Esophagus squamous epithelium (tissue), 5 donors: ENCODE measurements at regions not wholly inside any gene's neighbourhood (a gene's known extent, or its start where the extent isn't known, plus 50 kb on each side); places are given as distances from the start of the nearest gene placed in this dataset.

Experiments used
- DNase-seq: peaks from one replicate; lab custom pipeline; 2025; lab: John Stamatoyannopoulos, UW
- H3K27ac ChIP-seq, 4 donors: fragments of 200-600 bp; sonication (generic); one replicate each; pipeline ENCODE4 v1.5.1; 2016 to 2019; ENCODE audit warnings: mild to moderate bottlenecking in 1 of 4
- H3K27me3 ChIP-seq, 4 donors: fragments of 200-600 bp; sonication (generic); 1 replicate in 3 of 4; 2 replicates in 1 of 4; pipeline versions ENCODE4 v1.5.1 to v1.6.0; 2017 to 2021; ENCODE audit warnings: antibody characterized with exemption in 1 of 4
- H3K36me3 ChIP-seq, 3 donors: fragments of 200-600 bp; sonication (generic); one replicate each; pipeline ENCODE4 v1.5.1; 2016 to 2019
- H3K4me1 ChIP-seq, 3 donors: fragments of 200-600 bp; sonication (generic); one replicate each; pipeline ENCODE4 v1.5.1; 2017 to 2019
- H3K4me3 ChIP-seq, 4 donors: fragments of 200-600 bp; sonication (generic); 1 replicate in 3 of 4; 2 replicates in 1 of 4; pipeline ENCODE4 v1.5.1; 2016 to 2019; ENCODE audit warnings: mild to moderate bottlenecking in 2 of 4, moderate library complexity in 1 of 4
- H3K9me3 ChIP-seq, 3 donors: fragments of 200-600 bp; sonication (generic); one replicate each; pipeline ENCODE4 v1.5.1; 2016 to 2019
- POLR2A ChIP-seq, 4 donors: fragments of 450-650 bp; IDR thresholded peaks; one replicate each; pipeline ENCODE4 v1.6.1; 2017; ENCODE audit warnings: antibody characterized with exemption in 4 of 4, mild to moderate bottlenecking in 4 of 4, moderate library complexity in 3 of 4
- WGBS, 2 donors: methylation state at CpG; one replicate each; pipeline ENCODE4 v1.1.5; 2018; 5-methylcytosine and 5-hydroxymethylcytosine counted together
- intact Hi-C: fragments of 100-400 bp; cut with DNase I; formaldehyde crosslinking; loops from one replicate; pipeline ENCODE4 v1.15.0; 2022
- TF ChIP-seq, protein P1 (sequence below), 6 experiments: fragments of 450-650 bp in 4 of 6; fragments of 200-600 bp in 2 of 6; sonication (generic) in 2 of 6; IDR thresholded peaks; one replicate each; pipeline ENCODE4 v1.5.1; 2016 to 2019; ENCODE audit warnings: antibody characterized with exemption in 6 of 6, mild to moderate bottlenecking in 4 of 6, moderate library complexity in 4 of 6
- donor health status: DM: yes; HTN: yes; CAD: no.

DNA sequence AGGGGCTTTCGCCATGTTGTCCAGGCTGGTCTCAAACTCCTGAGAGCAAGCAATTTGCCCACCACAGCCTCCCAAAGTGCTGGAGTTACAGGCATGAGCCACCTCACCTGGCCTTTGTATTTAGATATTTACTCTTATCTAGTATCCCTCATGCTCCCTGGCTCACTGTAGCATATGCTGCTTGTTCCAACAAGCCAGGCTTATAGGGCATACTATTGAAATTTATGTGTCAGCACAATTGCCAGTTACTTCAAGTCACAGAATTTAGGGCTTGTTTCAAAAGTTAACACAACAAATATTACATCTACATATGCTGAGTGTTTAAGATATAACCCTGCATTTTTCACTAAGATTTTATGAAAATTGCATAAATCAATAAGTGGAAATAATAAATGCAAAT lies 469.2 kb upstream of the ZNF608 start:
- Histone ChIP-seq H3K36me3 (no peaks in the 10 kb centered on the region), H3K27me3 (no peaks in the 10 kb centered on the region), H3K27ac (no peak overlapping the region), H3K4me3 (no peak overlapping the region), H3K4me1 (peaks cover 0 to 3% (median 0%) of the 10 kb centered on the region in 3 donors), H3K9me3 (no peaks in the 10 kb centered on the region)
- 75 to 100% methylated on average over 1 of the region's 1 CpG for WGBS, 2 donors
- no peak for DNase-seq
- intact Hi-C loops: no loop called here
- TF ChIP-seq, protein P1, sequence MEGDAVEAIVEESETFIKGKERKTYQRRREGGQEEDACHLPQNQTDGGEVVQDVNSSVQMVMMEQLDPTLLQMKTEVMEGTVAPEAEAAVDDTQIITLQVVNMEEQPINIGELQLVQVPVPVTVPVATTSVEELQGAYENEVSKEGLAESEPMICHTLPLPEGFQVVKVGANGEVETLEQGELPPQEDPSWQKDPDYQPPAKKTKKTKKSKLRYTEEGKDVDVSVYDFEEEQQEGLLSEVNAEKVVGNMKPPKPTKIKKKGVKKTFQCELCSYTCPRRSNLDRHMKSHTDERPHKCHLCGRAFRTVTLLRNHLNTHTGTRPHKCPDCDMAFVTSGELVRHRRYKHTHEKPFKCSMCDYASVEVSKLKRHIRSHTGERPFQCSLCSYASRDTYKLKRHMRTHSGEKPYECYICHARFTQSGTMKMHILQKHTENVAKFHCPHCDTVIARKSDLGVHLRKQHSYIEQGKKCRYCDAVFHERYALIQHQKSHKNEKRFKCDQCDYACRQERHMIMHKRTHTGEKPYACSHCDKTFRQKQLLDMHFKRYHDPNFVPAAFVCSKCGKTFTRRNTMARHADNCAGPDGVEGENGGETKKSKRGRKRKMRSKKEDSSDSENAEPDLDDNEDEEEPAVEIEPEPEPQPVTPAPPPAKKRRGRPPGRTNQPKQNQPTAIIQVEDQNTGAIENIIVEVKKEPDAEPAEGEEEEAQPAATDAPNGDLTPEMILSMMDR (IDR thresholded peaks at IDR 0.05): no peak
- no peak for TF ChIP-seq POLR2A (IDR thresholded peaks at IDR 0.05)

DNA sequence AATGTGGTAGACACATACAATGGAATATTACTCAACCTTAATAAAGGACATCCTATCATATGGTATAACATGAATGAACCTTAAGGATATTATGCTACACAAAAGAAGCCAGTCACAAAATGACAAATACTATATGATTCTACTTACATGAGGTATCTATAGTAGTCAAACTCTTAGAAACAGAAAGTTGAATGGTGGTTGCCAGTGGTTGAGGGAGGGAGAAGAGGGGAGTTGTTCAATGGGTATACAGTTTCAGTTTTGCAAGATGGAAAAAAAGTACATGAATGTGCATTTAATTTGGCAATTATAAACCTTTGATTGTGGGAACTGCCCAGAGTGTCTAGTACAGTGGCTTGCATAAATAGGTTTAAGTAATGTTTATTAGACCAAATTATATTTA lies 473.3 kb upstream of the ZNF608 start:
- TF ChIP-seq, protein P1 (IDR thresholded peaks at IDR 0.05): no peak
- TF ChIP-seq POLR2A (IDR thresholded peaks at IDR 0.05): no peak
- intact Hi-C loops: no loop called here

DNA sequence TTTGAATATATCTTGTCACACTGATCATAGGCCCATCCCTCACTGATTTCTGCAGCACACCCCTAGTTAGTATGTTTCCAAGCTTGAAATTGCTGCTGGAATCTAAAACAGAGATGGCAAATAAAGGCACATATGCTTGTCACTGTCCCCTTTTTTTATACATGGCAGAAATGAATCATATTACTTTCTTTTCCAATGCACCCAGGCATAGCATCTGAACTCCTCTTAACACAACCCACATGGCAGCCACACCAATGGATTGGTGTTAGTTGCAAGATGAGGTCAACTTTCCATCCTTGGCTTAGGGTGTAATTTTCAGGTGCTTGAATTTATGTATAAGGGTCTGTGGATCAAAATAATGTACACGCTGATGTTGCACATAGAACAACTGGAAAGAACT lies 473.8 kb upstream of the ZNF608 start:
- H3K36me3 ChIP-seq: no peaks in the 10 kb centered on the region
- 95 to 100% methylated on average over 1 of the region's 1 CpG for WGBS, 2 donors
- no peaks in the 10 kb centered on the region for H3K9me3 ChIP-seq
- peaks cover 0 to 3% (median 0%) of the 10 kb centered on the region in 3 donors for H3K4me1 ChIP-seq
- H3K27ac ChIP-seq: no peak overlapping the region
- TF ChIP-seq, protein P1 (IDR thresholded peaks at IDR 0.05): no peak
- TF ChIP-seq POLR2A (IDR thresholded peaks at IDR 0.05): no peak
- DNase-seq: no peak
- H3K4me3 ChIP-seq: no peak overlapping the region
- intact Hi-C loops: no loop called here
- H3K27me3 ChIP-seq: no peaks in the 10 kb centered on the region

More for the DNA sequence above, 473.3 kb upstream of the ZNF608 start:
- Histone ChIP-seq H3K36me3 (no peaks in the 10 kb centered on the region), H3K9me3 (no peaks in the 10 kb centered on the region), H3K4me3 (no peak overlapping the region), H3K4me1 (peaks cover 0 to 3% (median 0%) of the 10 kb centered on the region in 3 donors), H3K27ac (no peak overlapping the region), H3K27me3 (no peaks in the 10 kb centered on the region)
- no peak for DNase-seq

DNA sequence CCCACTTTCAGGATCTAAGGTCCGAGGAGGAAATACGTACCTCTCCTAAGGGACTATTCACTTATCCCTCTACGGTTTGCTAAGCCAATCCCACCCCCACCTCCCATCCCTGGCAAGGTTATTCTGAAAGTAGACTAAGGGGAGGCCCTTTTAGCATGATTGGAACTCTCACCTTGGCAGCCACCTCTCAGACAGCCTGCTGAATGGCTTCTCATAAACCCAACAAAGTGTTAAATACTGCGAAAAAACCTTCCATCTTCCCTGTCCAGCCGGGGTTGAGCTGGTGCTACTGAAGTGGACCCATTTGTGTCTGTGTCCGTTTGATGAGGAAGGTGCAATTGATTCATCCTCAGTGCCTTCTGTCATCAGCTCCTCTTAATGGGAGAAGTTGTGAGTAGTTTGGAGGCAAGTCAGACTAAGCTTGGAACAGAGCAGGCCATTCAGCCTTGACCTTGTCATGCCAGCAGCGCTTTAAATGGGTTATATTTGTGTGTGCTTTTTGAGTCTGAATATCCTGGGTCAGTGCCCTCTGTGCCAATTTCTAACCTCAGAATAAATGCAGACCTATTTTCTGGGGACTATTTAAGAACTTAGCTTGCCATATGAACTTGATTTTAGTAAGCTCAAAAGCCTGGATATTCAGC lies 476.3 kb upstream of the ZNF608 start:
- Histone ChIP-seq H3K9me3 (no peaks in the 10 kb centered on the region), H3K4me1 (no peaks in the 10 kb centered on the region), H3K27ac (no peak overlapping the region), H3K4me3 (no peak overlapping the region), H3K27me3 (no peaks in the 10 kb centered on the region), H3K36me3 (no peaks in the 10 kb centered on the region)
- TF ChIP-seq POLR2A (IDR thresholded peaks at IDR 0.05): no peak
- TF ChIP-seq, protein P1 (IDR thresholded peaks at IDR 0.05): no peak
- intact Hi-C loops: no loop called here
- WGBS, 2 donors: 73 to 79% methylated on average over 6 to 7 of the region's 7 CpGs
- DNase-seq: no peak

DNA sequence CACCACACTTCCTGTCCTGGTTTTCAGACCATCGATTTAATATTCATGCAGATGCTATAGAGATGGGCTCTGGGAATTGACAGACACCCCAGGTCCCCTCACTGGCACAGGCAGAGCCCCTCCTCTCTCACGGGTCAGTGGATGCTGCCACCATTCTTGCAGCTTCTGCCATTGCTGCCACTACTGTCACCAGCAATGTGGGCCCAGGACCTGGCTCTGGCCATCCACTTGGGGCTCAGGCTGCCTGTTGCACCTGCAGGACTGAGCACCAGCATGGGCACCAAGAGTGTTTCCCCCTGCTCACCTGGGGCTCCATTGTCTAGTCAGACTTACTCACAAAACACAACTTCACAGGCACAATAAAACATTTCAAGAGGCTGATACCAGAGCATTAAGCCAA lies 479.0 kb upstream of the ZNF608 start:
- no peaks in the 10 kb centered on the region for H3K4me1 ChIP-seq
- H3K27ac ChIP-seq: no peak overlapping the region
- intact Hi-C loops: no loop called here
- no peaks in the 10 kb centered on the region for H3K36me3 ChIP-seq
- TF ChIP-seq, protein P1 (IDR thresholded peaks at IDR 0.05): no peak
- TF ChIP-seq POLR2A (IDR thresholded peaks at IDR 0.05): no peak
- no peak for DNase-seq
- H3K4me3 ChIP-seq: no peak overlapping the region
- H3K9me3 ChIP-seq: no peaks in the 10 kb centered on the region
- no peaks in the 10 kb centered on the region for H3K27me3 ChIP-seq
- 46 to 90% methylated on average over 1 to 2 of the region's 2 CpGs for WGBS, 2 donors
